ENCODE measurements at regions not wholly inside any gene's neighbourhood (a gene's known extent, or its start where the extent isn't known, plus 50 kb on each side); places are given as distances from the start of the nearest gene placed in this dataset.

DNA sequence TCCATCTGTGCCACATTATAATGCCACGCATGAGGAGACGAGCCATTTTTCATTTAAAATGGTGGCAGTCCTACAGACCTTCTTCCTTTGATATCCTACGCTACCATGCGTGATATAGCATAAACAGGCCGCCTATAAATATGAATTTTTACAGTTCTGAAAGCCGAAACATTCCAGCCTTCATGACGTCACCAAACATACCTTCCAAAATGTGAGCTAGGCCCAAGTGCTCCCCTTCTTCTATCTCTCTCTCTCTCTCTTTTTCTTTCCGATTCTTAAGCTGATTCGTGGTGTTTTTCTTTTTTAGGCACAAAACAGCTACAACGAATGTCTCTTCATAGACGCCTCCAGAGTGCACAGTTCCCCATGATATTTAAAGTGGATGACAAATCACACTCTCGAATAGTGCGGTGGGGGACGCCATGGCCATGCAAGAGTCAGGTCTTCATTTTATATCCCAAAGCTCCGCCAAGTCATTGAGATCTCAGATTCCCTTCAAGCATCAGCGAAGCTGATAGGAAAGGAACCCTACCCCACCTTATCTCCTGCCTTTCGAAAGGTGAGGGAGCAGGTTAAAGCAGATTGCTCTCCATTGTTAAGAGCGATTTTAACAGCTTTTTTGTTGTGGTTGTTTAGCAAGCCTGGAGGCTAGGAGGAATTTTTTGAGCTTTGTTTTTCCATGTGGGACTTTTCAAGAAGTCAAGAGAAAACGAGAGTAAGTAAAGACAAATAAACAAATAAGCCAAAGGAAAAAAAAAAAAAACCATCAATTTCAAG, 436.3 kb downstream of the CMPK2 start:
- TF ChIP-seq, protein P1, sequence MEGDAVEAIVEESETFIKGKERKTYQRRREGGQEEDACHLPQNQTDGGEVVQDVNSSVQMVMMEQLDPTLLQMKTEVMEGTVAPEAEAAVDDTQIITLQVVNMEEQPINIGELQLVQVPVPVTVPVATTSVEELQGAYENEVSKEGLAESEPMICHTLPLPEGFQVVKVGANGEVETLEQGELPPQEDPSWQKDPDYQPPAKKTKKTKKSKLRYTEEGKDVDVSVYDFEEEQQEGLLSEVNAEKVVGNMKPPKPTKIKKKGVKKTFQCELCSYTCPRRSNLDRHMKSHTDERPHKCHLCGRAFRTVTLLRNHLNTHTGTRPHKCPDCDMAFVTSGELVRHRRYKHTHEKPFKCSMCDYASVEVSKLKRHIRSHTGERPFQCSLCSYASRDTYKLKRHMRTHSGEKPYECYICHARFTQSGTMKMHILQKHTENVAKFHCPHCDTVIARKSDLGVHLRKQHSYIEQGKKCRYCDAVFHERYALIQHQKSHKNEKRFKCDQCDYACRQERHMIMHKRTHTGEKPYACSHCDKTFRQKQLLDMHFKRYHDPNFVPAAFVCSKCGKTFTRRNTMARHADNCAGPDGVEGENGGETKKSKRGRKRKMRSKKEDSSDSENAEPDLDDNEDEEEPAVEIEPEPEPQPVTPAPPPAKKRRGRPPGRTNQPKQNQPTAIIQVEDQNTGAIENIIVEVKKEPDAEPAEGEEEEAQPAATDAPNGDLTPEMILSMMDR (conservative IDR thresholded peaks at IDR 0.05 in 1 of 2, IDR thresholded peaks at IDR 0.05 in 1 of 2; ENCODE audit: extremely low read depth in 1 of 2, insufficient read depth in 1 of 2, low read depth in 1 of 2, low read length in 2 of 2), result no peak
- TF ChIP-seq EZH2 (IDR thresholded peaks at IDR 0.05; ENCODE audit: borderline replicate concordance, low read length), result no peak
